ENCODE measurements at regions not wholly inside any gene's neighbourhood (a gene's known extent, or its start where the extent isn't known, plus 50 kb on each side); places are given as distances from the start of the nearest gene placed in this dataset.

DNA sequence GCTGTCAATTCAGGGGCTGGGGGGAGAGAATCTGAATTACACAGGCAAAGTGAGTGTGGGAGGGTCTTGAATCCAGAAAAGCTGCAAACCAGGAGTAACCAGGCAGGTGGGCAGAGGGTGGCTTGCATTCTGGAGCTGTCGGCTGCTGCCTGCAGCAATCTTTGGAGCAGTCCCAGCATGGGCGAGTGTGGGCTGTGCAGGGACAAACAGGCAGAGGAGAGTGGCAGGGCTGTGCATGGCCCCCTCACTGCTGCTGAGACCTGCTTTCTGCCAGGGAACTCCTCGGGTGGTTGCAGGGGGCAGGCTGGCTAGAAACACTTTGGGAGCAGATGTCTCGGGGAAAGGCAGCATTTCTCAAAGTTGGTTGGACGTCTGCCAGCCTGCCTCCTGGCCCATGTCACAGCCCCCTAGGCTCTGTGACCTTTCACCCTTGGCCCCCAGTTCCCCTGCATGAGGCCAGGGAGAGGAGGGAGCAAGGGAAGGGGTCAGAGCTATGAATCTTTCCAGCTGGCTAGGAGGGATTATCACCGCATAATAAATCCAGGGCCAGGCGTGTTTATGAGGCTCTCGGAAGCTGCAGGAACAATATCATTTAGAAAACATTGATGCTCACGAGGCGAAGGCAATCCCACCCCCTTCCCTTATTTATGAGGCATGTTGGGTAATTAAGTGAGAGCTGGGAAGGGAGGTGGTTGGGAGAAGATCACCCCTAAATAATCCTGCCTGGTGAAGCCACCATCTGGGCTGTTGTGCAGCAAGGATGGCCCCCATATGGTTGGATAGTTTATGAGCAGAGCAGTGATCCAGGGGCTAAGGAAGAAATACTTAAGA lies 212.3 kb upstream of the NCAM1 start:
- no peak for DNase-seq (ENCODE audit: low read depth)
- H3K4me3 ChIP-seq (ENCODE audit: low read depth, low read length): no peak overlapping the region
- TF ChIP-seq, protein P1, sequence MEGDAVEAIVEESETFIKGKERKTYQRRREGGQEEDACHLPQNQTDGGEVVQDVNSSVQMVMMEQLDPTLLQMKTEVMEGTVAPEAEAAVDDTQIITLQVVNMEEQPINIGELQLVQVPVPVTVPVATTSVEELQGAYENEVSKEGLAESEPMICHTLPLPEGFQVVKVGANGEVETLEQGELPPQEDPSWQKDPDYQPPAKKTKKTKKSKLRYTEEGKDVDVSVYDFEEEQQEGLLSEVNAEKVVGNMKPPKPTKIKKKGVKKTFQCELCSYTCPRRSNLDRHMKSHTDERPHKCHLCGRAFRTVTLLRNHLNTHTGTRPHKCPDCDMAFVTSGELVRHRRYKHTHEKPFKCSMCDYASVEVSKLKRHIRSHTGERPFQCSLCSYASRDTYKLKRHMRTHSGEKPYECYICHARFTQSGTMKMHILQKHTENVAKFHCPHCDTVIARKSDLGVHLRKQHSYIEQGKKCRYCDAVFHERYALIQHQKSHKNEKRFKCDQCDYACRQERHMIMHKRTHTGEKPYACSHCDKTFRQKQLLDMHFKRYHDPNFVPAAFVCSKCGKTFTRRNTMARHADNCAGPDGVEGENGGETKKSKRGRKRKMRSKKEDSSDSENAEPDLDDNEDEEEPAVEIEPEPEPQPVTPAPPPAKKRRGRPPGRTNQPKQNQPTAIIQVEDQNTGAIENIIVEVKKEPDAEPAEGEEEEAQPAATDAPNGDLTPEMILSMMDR (IDR thresholded peaks at IDR 0.05; ENCODE audit: insufficient read depth, low read depth, low read length, missing control alignments): no peak

DNA sequence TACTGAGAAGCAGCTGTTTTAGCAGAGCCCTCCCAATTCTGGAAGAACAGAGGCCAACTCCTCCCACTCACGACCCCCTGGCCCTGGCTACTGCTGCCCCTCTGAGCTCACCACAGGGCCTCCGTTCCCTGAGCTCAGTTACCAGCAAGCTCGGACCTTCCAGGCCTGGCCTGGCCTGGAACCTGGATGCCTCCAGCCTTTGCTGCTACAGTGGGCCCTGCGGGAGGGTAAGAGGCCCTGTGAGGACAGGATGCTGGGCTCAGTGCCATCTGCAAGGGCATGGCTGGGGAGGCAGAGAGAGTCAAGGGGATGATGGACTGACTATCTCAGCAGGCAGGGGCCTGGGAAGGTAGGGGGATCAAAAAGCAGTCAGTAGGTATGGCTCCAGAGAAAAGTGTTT lies 209.9 kb upstream of the NCAM1 start:
- H3K4me3 ChIP-seq (ENCODE audit: low read depth, low read length): no peak overlapping the region
- TF ChIP-seq, protein P1 (IDR thresholded peaks at IDR 0.05; ENCODE audit: insufficient read depth, low read depth, low read length, missing control alignments): no peak
- no peak for DNase-seq (ENCODE audit: low read depth)

DNA sequence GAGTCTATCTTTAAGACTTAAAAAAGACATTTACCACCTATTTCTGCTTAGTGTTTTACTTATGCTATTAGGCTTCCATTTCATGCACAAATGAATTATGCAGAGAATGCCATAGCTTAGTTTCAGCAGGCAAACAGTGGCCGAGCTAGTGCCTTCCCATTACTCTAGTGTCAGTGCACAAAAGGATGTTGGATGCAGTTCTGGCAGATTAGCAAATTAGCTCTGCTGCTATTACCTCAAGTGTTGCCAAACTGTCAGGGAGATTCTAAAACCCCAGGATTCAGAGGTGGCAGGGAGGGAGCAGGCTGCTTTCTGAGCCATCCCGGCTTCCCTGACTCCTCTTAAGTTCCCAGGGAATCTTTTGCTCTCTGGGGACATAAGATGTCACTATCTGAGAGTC lies 209.4 kb upstream of the NCAM1 start:
- DNase-seq (ENCODE audit: low read depth): no peak
- TF ChIP-seq, protein P1 (IDR thresholded peaks at IDR 0.05; ENCODE audit: insufficient read depth, low read depth, low read length, missing control alignments): no peak
- H3K4me3 ChIP-seq (ENCODE audit: low read depth, low read length): no peak overlapping the region

GRCh38 chr11:112752563-112752962 lies 208.7 kb upstream of the NCAM1 start:
- DNase-seq (ENCODE audit: low read depth): no peak
- TF ChIP-seq, protein P1 (IDR thresholded peaks at IDR 0.05; ENCODE audit: insufficient read depth, low read depth, low read length, missing control alignments): no peak
- H3K4me3 ChIP-seq (ENCODE audit: low read depth, low read length): no peak overlapping the region

DNA sequence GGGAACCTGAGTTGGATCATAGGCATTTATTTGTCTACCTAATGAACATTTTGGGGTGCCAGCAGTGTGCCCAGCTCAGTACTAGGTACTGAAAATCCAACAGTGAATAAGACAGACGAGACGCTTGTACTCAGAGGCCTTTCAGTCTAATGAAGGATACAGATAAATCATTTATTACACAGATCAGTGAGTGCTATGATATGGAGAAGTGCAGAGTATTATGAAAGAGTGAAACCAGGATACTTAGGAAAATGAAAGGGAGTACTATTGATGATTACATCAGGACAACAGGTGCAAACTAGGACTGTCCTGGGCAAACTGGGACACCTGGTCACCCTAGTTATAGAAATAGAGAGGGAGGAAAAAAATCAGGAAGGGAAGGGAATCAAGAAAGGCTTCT lies 207.5 kb upstream of the NCAM1 start:
- TF ChIP-seq, protein P1 (IDR thresholded peaks at IDR 0.05; ENCODE audit: insufficient read depth, low read depth, low read length, missing control alignments): no peak
- DNase-seq (ENCODE audit: low read depth): no peak
- no peak overlapping the region for H3K4me3 ChIP-seq (ENCODE audit: low read depth, low read length)

GRCh38 chr11:112759418-112759817 lies 201.8 kb upstream of the NCAM1 start:
- TF ChIP-seq, protein P1 (IDR thresholded peaks at IDR 0.05; ENCODE audit: insufficient read depth, low read depth, low read length, missing control alignments): no peak
- no peak for DNase-seq (ENCODE audit: low read depth)
- no peak overlapping the region for H3K4me3 ChIP-seq (ENCODE audit: low read depth, low read length)
